COR-L47 (cell line): ENCODE measurements at regions not wholly inside any gene's neighbourhood (a gene's known extent, or its start where the extent isn't known, plus 50 kb on each side); places are given as distances from the start of the nearest gene placed in this dataset.
"Not testable (repeated sequence)": the region's sequence is repeated elsewhere in the genome, so short reads cannot be mapped to it uniquely, and the experiment has no call there.

Experiments used
- DNase-seq: peaks from one replicate; lab custom pipeline; 2025; lab: John Stamatoyannopoulos, UW

GRCh38 chr4:179285696-179286095, 1843.5 kb upstream of the AGA start:
- DNase-seq = no peak

- DNase-seq = no peak
Observed at GRCh38 chr4:179291657-179292056, 1849.4 kb upstream of the AGA start.

- DNase-seq = no peak
Observed at GRCh38 chr4:179292468-179292867, 1850.2 kb upstream of the AGA start.

- no peak for DNase-seq
Observed at GRCh38 chr4:179307297-179308136, 1865.3 kb upstream of the AGA start.

- DNase-seq = no peak
Observed at GRCh38 chr4:179313823-179314222, 1871.6 kb upstream of the AGA start.

- no peak for DNase-seq
Observed at GRCh38 chr4:179325181-179325580, 1882.9 kb upstream of the AGA start.

- no peak for DNase-seq
Observed at GRCh38 chr4:179328627-179329026, 1886.4 kb upstream of the AGA start.

GRCh38 chr4:179331362-179331761, 1889.1 kb upstream of the AGA start:
- DNase-seq = no peak

- DNase-seq = no peak
Observed at GRCh38 chr4:179344861-179345260, 1902.6 kb upstream of the AGA start.

DNA sequence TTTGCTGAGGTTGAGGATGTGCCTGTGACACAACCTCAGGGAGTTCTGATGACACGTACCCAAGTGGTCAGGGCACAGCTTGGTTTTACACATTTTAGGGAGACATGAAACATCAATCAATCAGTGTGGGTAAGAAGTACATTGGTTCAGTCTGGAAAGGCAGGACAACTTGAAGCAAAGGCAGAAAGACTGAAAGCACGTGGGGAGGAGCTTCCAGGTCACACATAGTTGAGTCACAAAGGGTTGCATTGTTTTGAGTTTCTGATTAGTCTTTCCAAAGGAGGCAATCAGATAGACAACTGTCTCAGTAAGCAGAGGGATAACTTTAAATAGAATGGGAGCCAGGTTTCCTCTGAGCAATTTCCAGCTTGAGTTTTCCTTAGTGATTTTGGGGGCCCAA, 1910.0 kb upstream of the AGA start:
- DNase-seq = no peak

GRCh38 chr4:179353786-179354185, 1911.5 kb upstream of the AGA start:
- DNase-seq = no peak

- DNase-seq = no peak
Observed at GRCh38 chr4:179361978-179362486, 1919.8 kb upstream of the AGA start.

- not testable (repeated sequence) for DNase-seq
Observed at GRCh38 chr4:179365932-179366331, 1923.7 kb upstream of the AGA start.

GRCh38 chr4:179372242-179372641, 1930.0 kb upstream of the AGA start:
- DNase-seq = no peak

GRCh38 chr4:179372746-179373145, 1930.5 kb upstream of the AGA start:
- DNase-seq = no peak

DNA sequence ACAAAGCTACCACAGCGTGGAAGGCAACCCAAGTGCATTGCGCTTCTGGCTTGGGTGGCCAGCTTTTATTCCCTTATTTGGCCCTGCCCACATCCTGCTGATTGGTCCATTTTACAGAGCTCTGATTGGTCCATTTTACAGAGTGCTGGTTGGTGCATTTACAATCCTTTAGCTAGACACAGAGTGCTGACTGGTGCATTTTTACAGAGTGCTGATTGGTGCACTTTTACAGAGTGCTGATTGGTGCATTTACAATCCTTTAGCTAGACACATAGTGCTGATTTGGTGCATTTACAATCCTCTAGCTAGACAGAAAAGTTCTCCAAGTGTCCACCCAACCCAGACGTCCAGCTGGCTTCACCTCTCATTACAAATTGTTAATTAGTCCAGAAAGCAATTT, 1936.6 kb upstream of the AGA start:
- DNase-seq = not testable (repeated sequence)

- DNase-seq = no peak
Observed at GRCh38 chr4:179392787-179393186, 1950.5 kb upstream of the AGA start.

GRCh38 chr4:179398414-179398813, 1956.2 kb upstream of the AGA start:
- no peak for DNase-seq

GRCh38 chr4:179399054-179399782, 1957.0 kb upstream of the AGA start:
- no peak for DNase-seq

DNA sequence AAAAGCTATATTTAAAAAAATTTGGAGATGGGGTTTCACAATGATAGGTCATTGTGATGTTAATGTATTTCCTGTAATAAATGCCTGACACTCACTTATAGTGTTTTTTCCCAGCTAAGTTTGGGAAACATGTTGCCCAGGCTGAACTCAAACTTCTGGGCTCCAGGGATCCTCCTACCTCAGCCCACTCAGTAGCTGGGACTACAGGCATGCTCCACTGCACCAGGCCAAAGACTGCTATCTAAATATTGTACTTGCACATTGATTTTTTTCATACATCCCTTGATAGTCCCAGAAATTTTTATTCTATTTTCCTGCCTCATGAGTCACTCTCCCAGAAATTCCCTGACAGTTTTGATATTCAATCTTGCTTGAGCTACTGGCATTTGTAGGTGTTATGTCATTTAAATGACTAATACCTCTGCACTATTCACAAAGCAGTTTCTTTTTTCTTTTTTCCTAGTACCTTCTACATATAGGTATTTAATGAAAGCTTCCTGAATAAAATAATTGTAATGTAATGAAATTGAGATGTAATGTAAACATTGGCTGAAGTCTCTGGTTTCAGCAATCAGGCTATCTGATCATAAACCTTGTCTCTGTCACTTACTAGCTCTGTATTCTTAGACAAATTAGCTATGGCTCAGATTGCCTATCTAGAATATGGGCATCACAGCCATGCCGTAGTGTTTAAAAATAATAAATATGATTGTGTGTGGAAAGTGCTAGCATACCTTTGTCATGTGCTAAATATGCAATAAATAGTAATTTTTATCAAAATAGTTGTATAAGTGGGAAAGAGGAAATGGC, 1973.0 kb upstream of the AGA start:
- DNase-seq = no peak

- DNase-seq = no peak
Observed at GRCh38 chr4:179415847-179416223, 1973.6 kb upstream of the AGA start.

GRCh38 chr4:179417357-179417756, 1975.1 kb upstream of the AGA start:
- DNase-seq = no peak
